ENCODE measurements at regions not wholly inside any gene's neighbourhood (a gene's known extent, or its start where the extent isn't known, plus 50 kb on each side); places are given as distances from the start of the nearest gene placed in this dataset.

GRCh38 chr2:128615571-128615970 is 296.9 kb upstream of the HS6ST1 start:
- no peak overlapping the region for H3K4me3 ChIP-seq (ENCODE audit: low read depth, low read length)
- DNase-seq (ENCODE audit: low read depth): no peak
- TF ChIP-seq, protein P1, sequence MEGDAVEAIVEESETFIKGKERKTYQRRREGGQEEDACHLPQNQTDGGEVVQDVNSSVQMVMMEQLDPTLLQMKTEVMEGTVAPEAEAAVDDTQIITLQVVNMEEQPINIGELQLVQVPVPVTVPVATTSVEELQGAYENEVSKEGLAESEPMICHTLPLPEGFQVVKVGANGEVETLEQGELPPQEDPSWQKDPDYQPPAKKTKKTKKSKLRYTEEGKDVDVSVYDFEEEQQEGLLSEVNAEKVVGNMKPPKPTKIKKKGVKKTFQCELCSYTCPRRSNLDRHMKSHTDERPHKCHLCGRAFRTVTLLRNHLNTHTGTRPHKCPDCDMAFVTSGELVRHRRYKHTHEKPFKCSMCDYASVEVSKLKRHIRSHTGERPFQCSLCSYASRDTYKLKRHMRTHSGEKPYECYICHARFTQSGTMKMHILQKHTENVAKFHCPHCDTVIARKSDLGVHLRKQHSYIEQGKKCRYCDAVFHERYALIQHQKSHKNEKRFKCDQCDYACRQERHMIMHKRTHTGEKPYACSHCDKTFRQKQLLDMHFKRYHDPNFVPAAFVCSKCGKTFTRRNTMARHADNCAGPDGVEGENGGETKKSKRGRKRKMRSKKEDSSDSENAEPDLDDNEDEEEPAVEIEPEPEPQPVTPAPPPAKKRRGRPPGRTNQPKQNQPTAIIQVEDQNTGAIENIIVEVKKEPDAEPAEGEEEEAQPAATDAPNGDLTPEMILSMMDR (IDR thresholded peaks at IDR 0.05; ENCODE audit: insufficient read depth, low read length): no peak

- TF ChIP-seq, protein P1 (IDR thresholded peaks at IDR 0.05; ENCODE audit: insufficient read depth, low read length): no peak
- DNase-seq (ENCODE audit: low read depth): no peak
- no peak overlapping the region for H3K4me3 ChIP-seq (ENCODE audit: low read depth, low read length)
Observed at GRCh38 chr2:128617029-128617590, 298.4 kb upstream of the HS6ST1 start.

GRCh38 chr2:128617661-128618060 is 299.0 kb upstream of the HS6ST1 start:
- TF ChIP-seq, protein P1 (IDR thresholded peaks at IDR 0.05; ENCODE audit: insufficient read depth, low read length): no peak
- H3K4me3 ChIP-seq (ENCODE audit: low read depth, low read length): no peak overlapping the region
- no peak for DNase-seq (ENCODE audit: low read depth)

DNA sequence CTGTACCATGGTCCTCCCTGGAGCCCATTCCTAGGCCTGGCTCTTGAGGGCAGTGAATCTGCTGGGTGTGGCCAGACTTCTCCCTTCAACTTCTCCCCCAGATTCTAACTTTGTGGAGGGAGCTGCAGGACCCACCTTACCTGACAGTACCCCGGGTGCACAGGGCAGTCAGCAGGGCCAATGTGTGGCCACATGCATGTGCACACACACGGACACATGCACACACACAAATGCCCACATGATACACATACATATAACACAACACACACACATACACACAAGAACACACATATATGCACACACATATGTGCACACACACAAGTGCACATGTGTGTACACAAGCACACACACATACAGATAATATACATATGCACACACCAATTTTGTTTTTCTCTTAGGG is 300.0 kb upstream of the HS6ST1 start:
- DNase-seq (ENCODE audit: low read depth): no peak
- no peak overlapping the region for H3K4me3 ChIP-seq (ENCODE audit: low read depth, low read length)
- TF ChIP-seq, protein P1 (IDR thresholded peaks at IDR 0.05; ENCODE audit: insufficient read depth, low read length): no peak

DNA sequence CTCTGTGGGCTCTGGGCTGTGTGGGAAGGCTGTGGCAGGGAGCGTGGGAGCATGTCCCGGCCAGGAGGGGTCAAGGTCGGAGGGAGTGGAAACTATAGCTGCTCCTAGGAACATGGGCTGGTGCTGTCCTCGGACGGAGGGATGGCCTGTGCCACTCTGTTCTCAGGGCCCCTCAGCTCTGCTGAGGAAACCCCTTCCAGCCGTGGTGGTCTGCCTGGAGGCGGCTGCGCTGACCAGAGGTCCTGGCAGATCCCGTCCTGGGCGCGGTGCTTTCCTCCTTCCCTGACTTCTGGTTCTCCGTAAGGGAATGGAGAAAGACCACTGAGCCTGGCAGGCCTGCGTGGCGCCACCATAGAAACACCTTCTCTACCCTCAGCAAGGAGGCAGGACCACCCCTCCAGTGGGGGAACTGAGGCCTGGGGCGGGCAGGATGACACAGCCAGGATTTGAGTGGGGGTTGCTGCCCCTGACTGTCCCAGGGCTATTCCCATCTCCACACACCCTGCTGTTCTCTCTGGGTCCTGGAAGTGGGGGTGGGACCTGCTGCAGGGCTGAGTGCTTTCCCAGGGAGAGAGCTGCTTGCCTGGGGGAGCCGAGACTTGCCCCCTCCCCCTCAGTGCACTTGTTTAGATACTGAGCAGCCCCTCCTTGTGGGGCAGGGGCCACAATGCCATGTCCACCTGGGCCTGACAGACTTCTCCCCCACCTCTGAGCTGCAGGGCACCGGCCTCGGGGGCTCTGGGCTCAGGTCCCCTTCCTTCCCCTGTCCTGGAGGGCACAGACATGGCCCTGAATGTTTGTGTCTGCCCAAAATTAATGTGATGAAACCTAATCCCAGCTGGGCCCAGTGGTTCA is 301.0 kb upstream of the HS6ST1 start:
- TF ChIP-seq, protein P1 (IDR thresholded peaks at IDR 0.05; ENCODE audit: insufficient read depth, low read length): no peak
- no peak overlapping the region for H3K4me3 ChIP-seq (ENCODE audit: low read depth, low read length)
- no peak for DNase-seq (ENCODE audit: low read depth)

- no peak for DNase-seq (ENCODE audit: low read depth)
- H3K4me3 ChIP-seq (ENCODE audit: low read depth, low read length): no peak overlapping the region
- TF ChIP-seq, protein P1 (IDR thresholded peaks at IDR 0.05; ENCODE audit: insufficient read depth, low read length): no peak
Observed at GRCh38 chr2:128621074-128621473, 302.4 kb upstream of the HS6ST1 start.

Measured in fibroblast of the aortic adventitia (primary cell).